ENCODE measurements at regions not wholly inside any gene's neighbourhood (a gene's known extent, or its start where the extent isn't known, plus 50 kb on each side); places are given as distances from the start of the nearest gene placed in this dataset.

DNA sequence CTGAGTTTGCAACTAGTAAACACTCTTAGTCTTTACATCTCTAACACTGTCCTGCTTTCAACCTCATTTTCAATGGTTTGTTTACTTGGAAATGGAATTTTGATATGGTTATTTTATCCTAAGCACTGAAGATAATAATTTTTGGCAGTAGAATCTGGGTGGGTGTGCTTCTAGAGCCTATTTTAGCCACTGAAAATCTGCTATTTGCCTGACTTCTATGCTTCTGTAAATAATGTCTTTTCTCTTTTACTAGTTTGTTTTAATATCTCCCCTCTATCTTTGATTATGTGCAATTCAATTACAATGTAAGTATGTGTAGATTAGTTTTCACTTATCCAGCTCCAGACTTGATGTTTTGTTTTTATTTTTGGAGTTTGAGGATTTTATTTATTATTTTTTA is 197.5 kb downstream of the TUSC1 start:
- Histone ChIP-seq H2AK9ac (replicated peaks; ENCODE audit: low read depth, low read length, poor library complexity) (no peak overlapping the region), H3K4me1 (ENCODE audit: control insufficient read depth, insufficient read depth, low read length) (no peaks in the 10 kb centered on the region), H3K9ac (ENCODE audit: low read depth, low read length) (no peak overlapping the region), H3K27ac (ENCODE audit: insufficient read depth, low read length) (no peak overlapping the region), H4K20me1 (ENCODE audit: insufficient read depth, low read length) (no peaks in the 10 kb centered on the region), H3K79me1 (ENCODE audit: low read depth in 1 of 2, low read length in 2 of 2) (no peaks in the 10 kb centered on the region), H3K18ac (ENCODE audit: low read depth, low read length) (no peak overlapping the region), H2AFZ (replicated peaks; ENCODE audit: low read length, poor library complexity) (no peak overlapping the region), H2BK20ac (ENCODE audit: low read depth, low read length) (no peak overlapping the region), H3K4me3 (ENCODE audit: insufficient read depth, low read depth, low read length) (no peak overlapping the region), H4K8ac (ENCODE audit: low read depth in 2 of 2, low read length in 2 of 2) (no peak overlapping the region), H3K14ac (replicated peaks; ENCODE audit: low read depth, low read length) (no peak overlapping the region), H3K23ac (ENCODE audit: low read depth, low read length) (no peak overlapping the region), H3K9me3 (ENCODE audit: control insufficient read depth, insufficient read depth, low read length) (no peaks in the 10 kb centered on the region), H2BK120ac (ENCODE audit: low read depth, low read length) (no peak overlapping the region), H3K9me1 (ENCODE audit: insufficient read depth, low read length) (no peaks in the 10 kb centered on the region), H2AK5ac (ENCODE audit: low read depth, low read length) (no peak overlapping the region), H3K4ac (ENCODE audit: low read depth, low read length) (no peak overlapping the region), H4K91ac (ENCODE audit: insufficient read depth, low read depth, low read length) (no peak overlapping the region), H4K5ac (ENCODE audit: low read depth, low read length) (no peak overlapping the region), H3K27me3 (ENCODE audit: control insufficient read depth, insufficient read depth, low read length) (no peaks in the 10 kb centered on the region), H2BK5ac (ENCODE audit: low read depth, low read length, poor library complexity, severe bottlenecking) (no peak overlapping the region), H2BK15ac (ENCODE audit: low read depth, low read length) (no peak overlapping the region), H3K56ac (ENCODE audit: extremely low read depth, insufficient read depth, low read length) (no peak overlapping the region), H3K4me2 (ENCODE audit: low read depth, low read length) (no peak overlapping the region), H3K36me3 (ENCODE audit: control insufficient read depth, insufficient read depth, low read length) (no peaks in the 10 kb centered on the region)
- TF ChIP-seq, protein P1, sequence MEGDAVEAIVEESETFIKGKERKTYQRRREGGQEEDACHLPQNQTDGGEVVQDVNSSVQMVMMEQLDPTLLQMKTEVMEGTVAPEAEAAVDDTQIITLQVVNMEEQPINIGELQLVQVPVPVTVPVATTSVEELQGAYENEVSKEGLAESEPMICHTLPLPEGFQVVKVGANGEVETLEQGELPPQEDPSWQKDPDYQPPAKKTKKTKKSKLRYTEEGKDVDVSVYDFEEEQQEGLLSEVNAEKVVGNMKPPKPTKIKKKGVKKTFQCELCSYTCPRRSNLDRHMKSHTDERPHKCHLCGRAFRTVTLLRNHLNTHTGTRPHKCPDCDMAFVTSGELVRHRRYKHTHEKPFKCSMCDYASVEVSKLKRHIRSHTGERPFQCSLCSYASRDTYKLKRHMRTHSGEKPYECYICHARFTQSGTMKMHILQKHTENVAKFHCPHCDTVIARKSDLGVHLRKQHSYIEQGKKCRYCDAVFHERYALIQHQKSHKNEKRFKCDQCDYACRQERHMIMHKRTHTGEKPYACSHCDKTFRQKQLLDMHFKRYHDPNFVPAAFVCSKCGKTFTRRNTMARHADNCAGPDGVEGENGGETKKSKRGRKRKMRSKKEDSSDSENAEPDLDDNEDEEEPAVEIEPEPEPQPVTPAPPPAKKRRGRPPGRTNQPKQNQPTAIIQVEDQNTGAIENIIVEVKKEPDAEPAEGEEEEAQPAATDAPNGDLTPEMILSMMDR (conservative IDR thresholded peaks at IDR 0.05; ENCODE audit: low read depth, low read length): no peak
- TF ChIP-seq SMC3 (IDR thresholded peaks at IDR 0.05; ENCODE audit: low read depth, low read length) (no peak), CEBPB (IDR thresholded peaks at IDR 0.05; ENCODE audit: low read depth, low read length) (no peak), RAD21 (IDR thresholded peaks at IDR 0.05; ENCODE audit: low read length) (no peak), MXI1 (IDR thresholded peaks at IDR 0.05; ENCODE audit: borderline replicate concordance, low read depth, low read length) (no peak), CHD1 (IDR thresholded peaks at IDR 0.05; ENCODE audit: low read depth, low read length) (no peak)
- TF ChIP-seq, protein P2, sequence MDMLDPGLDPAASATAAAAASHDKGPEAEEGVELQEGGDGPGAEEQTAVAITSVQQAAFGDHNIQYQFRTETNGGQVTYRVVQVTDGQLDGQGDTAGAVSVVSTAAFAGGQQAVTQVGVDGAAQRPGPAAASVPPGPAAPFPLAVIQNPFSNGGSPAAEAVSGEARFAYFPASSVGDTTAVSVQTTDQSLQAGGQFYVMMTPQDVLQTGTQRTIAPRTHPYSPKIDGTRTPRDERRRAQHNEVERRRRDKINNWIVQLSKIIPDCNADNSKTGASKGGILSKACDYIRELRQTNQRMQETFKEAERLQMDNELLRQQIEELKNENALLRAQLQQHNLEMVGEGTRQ (IDR thresholded peaks at IDR 0.05; ENCODE audit: low read depth, low read length): no peak
- TF ChIP-seq, protein P3, sequence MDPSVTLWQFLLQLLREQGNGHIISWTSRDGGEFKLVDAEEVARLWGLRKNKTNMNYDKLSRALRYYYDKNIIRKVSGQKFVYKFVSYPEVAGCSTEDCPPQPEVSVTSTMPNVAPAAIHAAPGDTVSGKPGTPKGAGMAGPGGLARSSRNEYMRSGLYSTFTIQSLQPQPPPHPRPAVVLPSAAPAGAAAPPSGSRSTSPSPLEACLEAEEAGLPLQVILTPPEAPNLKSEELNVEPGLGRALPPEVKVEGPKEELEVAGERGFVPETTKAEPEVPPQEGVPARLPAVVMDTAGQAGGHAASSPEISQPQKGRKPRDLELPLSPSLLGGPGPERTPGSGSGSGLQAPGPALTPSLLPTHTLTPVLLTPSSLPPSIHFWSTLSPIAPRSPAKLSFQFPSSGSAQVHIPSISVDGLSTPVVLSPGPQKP (IDR thresholded peaks at IDR 0.05; ENCODE audit: borderline replicate concordance, low read depth, low read length): no peak
- no TSS peak for BruUV-seq (replicated peaks)
- intact Hi-C loops (cut with micrococcal nuclease) (no loop called here), dilution Hi-C loops (cut with HindIII; ENCODE audit: low sequenced_read_pairs, unreplicated experiment) (no loop called here), in situ Hi-C loops (cut with MboI; ENCODE audit: low sequenced_read_pairs) (no loop called here)
- ChIA-PET POLR2A (ENCODE audit: unreplicated experiment) (no interaction called here), CTCF (no interaction called here)
- DNase-seq: no peak
- ATAC-seq (ENCODE audit: low read depth): no peak

Data from IMR-90 (cell line).